ENCODE measurements at regions not wholly inside any gene's neighbourhood (a gene's known extent, or its start where the extent isn't known, plus 50 kb on each side); places are given as distances from the start of the nearest gene placed in this dataset.

GRCh38 chr13:88948501-88948900 is 1277.3 kb downstream of the SLITRK5 start:
- Histone ChIP-seq H3K4me3 (ENCODE audit: low read length) (no peak overlapping the region), H3K9me3 (ENCODE audit: insufficient read depth, low read length) (no peaks in the 10 kb centered on the region), H3K4me1 (ENCODE audit: low read length) (no peaks in the 10 kb centered on the region), H3K36me3 (replicated peaks; ENCODE audit: low read depth, low read length) (no peaks in the 10 kb centered on the region), H3K27ac (ENCODE audit: low read length) (no peak overlapping the region), H4K20me1 (ENCODE audit: insufficient read depth, low read length) (no peaks in the 10 kb centered on the region), H3K4me2 (ENCODE audit: low read length) (no peak overlapping the region), H3K27me3 (ENCODE audit: low read depth, low read length) (no peaks in the 10 kb centered on the region), H3K79me2 (ENCODE audit: low read length) (no peaks in the 10 kb centered on the region), H2AFZ (ENCODE audit: low read depth, low read length) (no peak overlapping the region), H3K9ac (ENCODE audit: low read length) (no peak overlapping the region)
- TF ChIP-seq EZH2phosphoT487 (IDR thresholded peaks at IDR 0.05; ENCODE audit: low read depth), result no peak
- TF ChIP-seq, protein P1, sequence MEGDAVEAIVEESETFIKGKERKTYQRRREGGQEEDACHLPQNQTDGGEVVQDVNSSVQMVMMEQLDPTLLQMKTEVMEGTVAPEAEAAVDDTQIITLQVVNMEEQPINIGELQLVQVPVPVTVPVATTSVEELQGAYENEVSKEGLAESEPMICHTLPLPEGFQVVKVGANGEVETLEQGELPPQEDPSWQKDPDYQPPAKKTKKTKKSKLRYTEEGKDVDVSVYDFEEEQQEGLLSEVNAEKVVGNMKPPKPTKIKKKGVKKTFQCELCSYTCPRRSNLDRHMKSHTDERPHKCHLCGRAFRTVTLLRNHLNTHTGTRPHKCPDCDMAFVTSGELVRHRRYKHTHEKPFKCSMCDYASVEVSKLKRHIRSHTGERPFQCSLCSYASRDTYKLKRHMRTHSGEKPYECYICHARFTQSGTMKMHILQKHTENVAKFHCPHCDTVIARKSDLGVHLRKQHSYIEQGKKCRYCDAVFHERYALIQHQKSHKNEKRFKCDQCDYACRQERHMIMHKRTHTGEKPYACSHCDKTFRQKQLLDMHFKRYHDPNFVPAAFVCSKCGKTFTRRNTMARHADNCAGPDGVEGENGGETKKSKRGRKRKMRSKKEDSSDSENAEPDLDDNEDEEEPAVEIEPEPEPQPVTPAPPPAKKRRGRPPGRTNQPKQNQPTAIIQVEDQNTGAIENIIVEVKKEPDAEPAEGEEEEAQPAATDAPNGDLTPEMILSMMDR (IDR thresholded peaks at IDR 0.05; ENCODE audit: low read depth, low read length), result no peak

- Histone ChIP-seq H4K20me1 (ENCODE audit: insufficient read depth, low read length) (no peaks in the 10 kb centered on the region), H3K4me1 (ENCODE audit: low read length) (no peaks in the 10 kb centered on the region), H3K27ac (ENCODE audit: low read length) (no peak overlapping the region), H3K9me3 (ENCODE audit: insufficient read depth, low read length) (no peaks in the 10 kb centered on the region), H3K36me3 (replicated peaks; ENCODE audit: low read depth, low read length) (no peaks in the 10 kb centered on the region), H3K9ac (ENCODE audit: low read length) (no peak overlapping the region), H3K27me3 (ENCODE audit: low read depth, low read length) (no peaks in the 10 kb centered on the region), H3K4me2 (ENCODE audit: low read length) (no peak overlapping the region), H3K4me3 (ENCODE audit: low read length) (no peak overlapping the region), H2AFZ (ENCODE audit: low read depth, low read length) (no peak overlapping the region), H3K79me2 (ENCODE audit: low read length) (no peaks in the 10 kb centered on the region)
- TF ChIP-seq EZH2phosphoT487 (IDR thresholded peaks at IDR 0.05; ENCODE audit: low read depth), result no peak
- TF ChIP-seq, protein P1 (IDR thresholded peaks at IDR 0.05; ENCODE audit: low read depth, low read length), result no peak
Measured at GRCh38 chr13:88958821-88959220, 1287.7 kb downstream of the SLITRK5 start.

- no peak overlapping the region for H3K9ac ChIP-seq (ENCODE audit: low read length)
- TF ChIP-seq, protein P1 (IDR thresholded peaks at IDR 0.05; ENCODE audit: low read depth, low read length), result no peak
- no peak for TF ChIP-seq EZH2phosphoT487 (IDR thresholded peaks at IDR 0.05; ENCODE audit: low read depth)
- no peak overlapping the region for H2AFZ ChIP-seq (ENCODE audit: low read depth, low read length)
- H3K27ac ChIP-seq (ENCODE audit: low read length), result no peak overlapping the region
- no peak overlapping the region for H3K4me2 ChIP-seq (ENCODE audit: low read length)
- no peaks in the 10 kb centered on the region for H3K4me1 ChIP-seq (ENCODE audit: low read length)
- H3K9me3 ChIP-seq (ENCODE audit: insufficient read depth, low read length), result no peaks in the 10 kb centered on the region
- H3K79me2 ChIP-seq (ENCODE audit: low read length), result no peaks in the 10 kb centered on the region
- H3K36me3 ChIP-seq (replicated peaks; ENCODE audit: low read depth, low read length), result no peaks in the 10 kb centered on the region
- no peak overlapping the region for H3K4me3 ChIP-seq (ENCODE audit: low read length)
- H3K27me3 ChIP-seq (ENCODE audit: low read depth, low read length), result no peaks in the 10 kb centered on the region
- no peaks in the 10 kb centered on the region for H4K20me1 ChIP-seq (ENCODE audit: insufficient read depth, low read length)
Measured at GRCh38 chr13:88976466-88976865, 1305.3 kb downstream of the SLITRK5 start.

- Histone ChIP-seq H3K4me2 (ENCODE audit: low read length) (no peak overlapping the region), H3K9ac (ENCODE audit: low read length) (no peak overlapping the region), H4K20me1 (ENCODE audit: insufficient read depth, low read length) (no peaks in the 10 kb centered on the region), H3K27ac (ENCODE audit: low read length) (no peak overlapping the region), H2AFZ (ENCODE audit: low read depth, low read length) (no peak overlapping the region), H3K27me3 (ENCODE audit: low read depth, low read length) (no peaks in the 10 kb centered on the region), H3K4me3 (ENCODE audit: low read length) (no peak overlapping the region), H3K79me2 (ENCODE audit: low read length) (no peaks in the 10 kb centered on the region), H3K4me1 (ENCODE audit: low read length) (no peaks in the 10 kb centered on the region), H3K36me3 (replicated peaks; ENCODE audit: low read depth, low read length) (no peaks in the 10 kb centered on the region), H3K9me3 (ENCODE audit: insufficient read depth, low read length) (no peaks in the 10 kb centered on the region)
- TF ChIP-seq, protein P1 (IDR thresholded peaks at IDR 0.05; ENCODE audit: low read depth, low read length), result no peak
- TF ChIP-seq EZH2phosphoT487 (IDR thresholded peaks at IDR 0.05; ENCODE audit: low read depth), result no peak
Measured at GRCh38 chr13:88978607-88979006, 1307.4 kb downstream of the SLITRK5 start.

Data from OCI-LY3 (cell line).